Endothelial cell of umbilical vein (primary cell): ENCODE measurements at regions not wholly inside any gene's neighbourhood (a gene's known extent, or its start where the extent isn't known, plus 50 kb on each side); places are given as distances from the start of the nearest gene placed in this dataset.

Source experiments
- BruUV-seq: library from RNA; stranded (reverse); fragments of 400-500 nt; replicated peaks from 2 replicates; lab custom pipeline; 2021; lab: Mats Ljungman, UMichigan
- CTCF ChIA-PET: fragments of 300-600, 350-600 bp; sonication (Branson Sonifier 250); formaldehyde crosslinking; loops from one replicate; lab custom pipeline; 2021; ENCODE audit warnings: antibody characterized with exemption, inconsistent platforms; lab: Charles Lee
- POLR2A ChIA-PET: fragments of 300-600, 350-600 bp; sonication (Branson Sonifier 250); formaldehyde crosslinking; loops from one replicate; lab custom pipeline; 2021; ENCODE audit warnings: antibody characterized with exemption, inconsistent platforms; lab: Charles Lee
- DNase-seq: peaks from one replicate; pipeline ENCODE4 v3.0.0-alpha.2; 2011; ENCODE audit warnings: low read depth, low spot score
- FAIRE-seq: peaks from 2 replicates; lab custom pipeline; 2011; peaks lifted over from hg19 to GRCh38; lab: Jason Lieb, UNC
- H2AFZ ChIP-seq: 2 replicates; pipeline ENCODE4 v1.6.0; 2012; ENCODE audit warnings: low read depth, low read length, control low read depth, inconsistent platforms
- H3K27ac ChIP-seq: 2 replicates; pipeline ENCODE4 v1.5.1; 2011; ENCODE audit warnings: low read depth, mild to moderate bottlenecking, control low read depth, low read length, moderate library complexity; ENCODE audit not compliant: insufficient read depth
- H3K27me3 ChIP-seq, 2 experiments: 2 replicates each; pipeline versions ENCODE4 v1.6.0 to v1.6.1; 2011; ENCODE audit warnings: low read length in 2 of 2, mixed read lengths in 1 of 2; ENCODE audit not compliant: control insufficient read depth in 2 of 2, insufficient read depth in 2 of 2
- H3K36me3 ChIP-seq, 2 experiments: 2 replicates in 1 of 2; 3 replicates in 1 of 2; pipeline ENCODE4 v1.5.1; 2011; ENCODE audit warnings: low read length in 2 of 2, mild to moderate bottlenecking in 1 of 2, moderate library complexity in 1 of 2; ENCODE audit not compliant: control insufficient read depth in 2 of 2, insufficient read depth in 2 of 2; ENCODE audit errors: extremely low read depth in 1 of 2
- H3K4me1 ChIP-seq: 3 replicates; pipeline ENCODE4 v1.5.1; 2011; ENCODE audit warnings: mild to moderate bottlenecking, low read length; ENCODE audit not compliant: control insufficient read depth, insufficient read depth; ENCODE audit errors: extremely low read depth
- H3K4me2 ChIP-seq: 2 replicates; pipeline ENCODE4 v1.6.1; 2011; ENCODE audit warnings: low read length, control low read depth, mixed read lengths; ENCODE audit not compliant: insufficient read depth
- H3K4me3 ChIP-seq, 3 experiments: fragments of 200-600 bp in 1 of 3; sonication (generic), shearing (Covaris generic) in 1 of 3; replicated peaks in 1 of 3; 2 replicates each; pipeline ENCODE4 v1.5.1; 2011 to 2016; ENCODE audit warnings: control low read depth in 3 of 3, low read length in 3 of 3, mild to moderate bottlenecking in 2 of 3, inconsistent platforms in 1 of 3, low read depth in 1 of 3, moderate library complexity in 1 of 3; ENCODE audit not compliant: insufficient read depth in 1 of 3
- H3K79me2 ChIP-seq: 2 replicates; pipeline ENCODE4 v1.6.0; 2012; ENCODE audit warnings: low read length, inconsistent platforms; ENCODE audit not compliant: control insufficient read depth, insufficient read depth
- H3K9ac ChIP-seq: replicated peaks from 2 replicates; pipeline ENCODE3; 2011; ENCODE audit warnings: low read length, control low read depth; ENCODE audit not compliant: insufficient read depth; ENCODE audit errors: extremely low read depth
- H3K9me1 ChIP-seq: replicated peaks from 3 replicates; pipeline ENCODE4 v1.6.0; 2011; ENCODE audit warnings: mild to moderate bottlenecking, low read length; ENCODE audit not compliant: control insufficient read depth, insufficient read depth; ENCODE audit errors: extremely low read depth
- H3K9me3 ChIP-seq: replicated peaks from 2 replicates; pipeline ENCODE4 v1.5.1; 2012; ENCODE audit warnings: low read length, inconsistent platforms; ENCODE audit not compliant: control insufficient read depth, insufficient read depth
- H4K20me1 ChIP-seq: replicated peaks from 2 replicates; pipeline ENCODE3; 2011; ENCODE audit warnings: mild to moderate bottlenecking, low read length; ENCODE audit not compliant: control insufficient read depth, insufficient read depth; ENCODE audit errors: extremely low read depth
- EZH2 ChIP-seq: IDR thresholded peaks from 2 replicates; pipeline ENCODE4 v1.6.1; 2012; ENCODE audit warnings: borderline replicate concordance, low read depth, mild to moderate bottlenecking, moderate library complexity, low read length, inconsistent platforms; ENCODE audit not compliant: severe bottlenecking
- FOS ChIP-seq: IDR thresholded peaks from 2 replicates; pipeline ENCODE4 v1.6.1; 2011; ENCODE audit warnings: mild to moderate bottlenecking, low read length, moderate library complexity, borderline replicate concordance; ENCODE audit not compliant: insufficient read depth
- GATA2 ChIP-seq: IDR thresholded peaks from 2 replicates; pipeline ENCODE4 v1.7.0; 2011; ENCODE audit warnings: low read depth, mild to moderate bottlenecking, moderate library complexity, mixed read lengths, low read length; ENCODE audit not compliant: insufficient read length, insufficient read depth
- JUN ChIP-seq: IDR thresholded peaks from 2 replicates; pipeline ENCODE4 v1.6.1; 2011; ENCODE audit warnings: borderline replicate concordance, low read depth; ENCODE audit not compliant: insufficient read length, insufficient read depth
- MYC ChIP-seq: IDR thresholded peaks from one replicate; pipeline ENCODE4 v1.6.1; 2011; ENCODE audit warnings: mild to moderate bottlenecking, low read depth, low read length
- POLR2A ChIP-seq: IDR thresholded peaks from 2 replicates; pipeline ENCODE4 v1.6.1; 2012; ENCODE audit warnings: low read depth, mild to moderate bottlenecking, control low read depth, low read length
- POLR2AphosphoS5 ChIP-seq: IDR thresholded peaks from 2 replicates; pipeline ENCODE4 v1.6.1; 2012; ENCODE audit warnings: low read depth, mild to moderate bottlenecking, control low read depth, low read length, moderate library complexity; ENCODE audit not compliant: insufficient read depth
- dilution Hi-C: fragments of 300-500 bp; cut with MboI; formaldehyde crosslinking; loops from one replicate; pipeline ENCODE4 v1.15.0; 2019; ENCODE audit warnings: low sequenced_read_pairs; ENCODE audit not compliant: extremely low pct_ligation_motif_present
- intact Hi-C: fragments of 100-400 bp; cut with micrococcal nuclease; formaldehyde crosslinking; loops from one replicate; pipeline ENCODE4 v1.10.0; 2022
- TF ChIP-seq, protein P1 (sequence below): IDR thresholded peaks from 2 replicates; pipeline ENCODE4 v1.6.1; 2011; ENCODE audit not compliant: insufficient read depth, insufficient read length
- TF ChIP-seq, protein P2 (sequence below), 2 donors: IDR thresholded peaks; 1 replicate in 1 of 2; 2 replicates in 1 of 2; pipeline ENCODE4 v1.5.1; 2011; ENCODE audit warnings: low read length in 2 of 2, mild to moderate bottlenecking in 2 of 2, moderate library complexity in 2 of 2, control low read depth in 1 of 2, inconsistent platforms in 1 of 2, low read depth in 1 of 2; ENCODE audit not compliant: insufficient read depth in 1 of 2; ENCODE audit errors: extremely low read depth in 1 of 2

DNA sequence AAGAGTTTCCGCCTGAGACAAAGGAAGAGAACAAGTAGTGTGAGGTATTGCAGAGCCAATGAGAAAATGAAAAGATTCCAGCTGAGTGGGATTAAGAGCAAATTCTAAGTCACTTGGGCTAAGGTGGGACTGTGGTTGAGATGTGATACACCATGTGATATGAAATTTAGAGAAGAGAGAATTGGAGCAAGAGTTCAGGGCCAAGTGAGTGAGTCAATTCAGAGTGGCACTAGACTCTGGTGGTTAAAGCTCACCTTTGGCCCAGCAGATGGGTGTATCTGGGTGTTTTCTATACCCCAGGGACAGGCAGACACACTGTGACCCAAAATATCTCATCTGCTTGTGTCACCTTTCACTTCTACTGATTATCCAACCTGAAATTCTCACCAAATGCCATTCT, 368.1 kb downstream of the KCNN2 start:
- H4K20me1 ChIP-seq: no peaks in the 10 kb centered on the region
- H3K4me1 ChIP-seq: no peaks in the 10 kb centered on the region
- no TSS peak for BruUV-seq
- no peaks in the 10 kb centered on the region for H3K9me1 ChIP-seq
- no peak overlapping the region for H2AFZ ChIP-seq
- no peaks in the 10 kb centered on the region for H3K27me3 ChIP-seq
- dilution Hi-C loops: no loop called here
- FAIRE-seq (no peak), DNase-seq (no peak)
- no peak overlapping the region for H3K4me3 ChIP-seq
- intact Hi-C loops: no loop called here
- no peaks in the 10 kb centered on the region for H3K79me2 ChIP-seq
- no peak overlapping the region for H3K9ac ChIP-seq
- TF ChIP-seq GATA2 (no peak), MYC (no peak), JUN (no peak), FOS (no peak), POLR2A (no peak), POLR2AphosphoS5 (no peak), EZH2 (no peak)
- TF ChIP-seq, protein P1, sequence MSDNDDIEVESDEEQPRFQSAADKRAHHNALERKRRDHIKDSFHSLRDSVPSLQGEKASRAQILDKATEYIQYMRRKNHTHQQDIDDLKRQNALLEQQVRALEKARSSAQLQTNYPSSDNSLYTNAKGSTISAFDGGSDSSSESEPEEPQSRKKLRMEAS: no peak
- TF ChIP-seq, protein P2, sequence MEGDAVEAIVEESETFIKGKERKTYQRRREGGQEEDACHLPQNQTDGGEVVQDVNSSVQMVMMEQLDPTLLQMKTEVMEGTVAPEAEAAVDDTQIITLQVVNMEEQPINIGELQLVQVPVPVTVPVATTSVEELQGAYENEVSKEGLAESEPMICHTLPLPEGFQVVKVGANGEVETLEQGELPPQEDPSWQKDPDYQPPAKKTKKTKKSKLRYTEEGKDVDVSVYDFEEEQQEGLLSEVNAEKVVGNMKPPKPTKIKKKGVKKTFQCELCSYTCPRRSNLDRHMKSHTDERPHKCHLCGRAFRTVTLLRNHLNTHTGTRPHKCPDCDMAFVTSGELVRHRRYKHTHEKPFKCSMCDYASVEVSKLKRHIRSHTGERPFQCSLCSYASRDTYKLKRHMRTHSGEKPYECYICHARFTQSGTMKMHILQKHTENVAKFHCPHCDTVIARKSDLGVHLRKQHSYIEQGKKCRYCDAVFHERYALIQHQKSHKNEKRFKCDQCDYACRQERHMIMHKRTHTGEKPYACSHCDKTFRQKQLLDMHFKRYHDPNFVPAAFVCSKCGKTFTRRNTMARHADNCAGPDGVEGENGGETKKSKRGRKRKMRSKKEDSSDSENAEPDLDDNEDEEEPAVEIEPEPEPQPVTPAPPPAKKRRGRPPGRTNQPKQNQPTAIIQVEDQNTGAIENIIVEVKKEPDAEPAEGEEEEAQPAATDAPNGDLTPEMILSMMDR (IDR thresholded peaks at IDR 0.05; ENCODE audit: extremely low read depth in 1 of 2, insufficient read depth in 1 of 2, low read depth in 1 of 2, low read length in 2 of 2): no peak
- peaks cover 4% of the 10 kb centered on the region for H3K9me3 ChIP-seq
- ChIA-PET POLR2A (no interaction called here), CTCF (no interaction called here)
- no peak overlapping the region for H3K27ac ChIP-seq
- no peak overlapping the region for H3K4me2 ChIP-seq
- no peaks in the 10 kb centered on the region for H3K36me3 ChIP-seq
